Lung (tissue), 11 donors: ENCODE measurements at regions not wholly inside any gene's neighbourhood (a gene's known extent, or its start where the extent isn't known, plus 50 kb on each side); places are given as distances from the start of the nearest gene placed in this dataset.
A peak's percentile ranks its signal among the peaks of the same experiment; 100 is the strongest.
"Not testable (repeated sequence)": the region's sequence is repeated elsewhere in the genome, so short reads cannot be mapped to it uniquely, and the experiment has no call there.

Experiments
- ATAC-seq: fragments of 200-7000 bp; cut with Tn5 transposase; one replicate; pipeline ENCODE4 v1.9.1; 2020; ENCODE audit warnings: moderate number of reproducible peaks; ENCODE audit not compliant: insufficient read depth, low FRiP score
- DNase-seq, 3 donors: peaks; one replicate each; pipeline ENCODE4 v3.0.0-alpha.2; 2013 to 2017
- H3K27ac ChIP-seq, 2 donors: one replicate each; pipeline ENCODE4 v1.5.1; 2013; ENCODE audit warnings: mild to moderate bottlenecking in 2 of 2, moderate library complexity in 2 of 2, control low read depth in 1 of 2, inconsistent platforms in 1 of 2, low read depth in 1 of 2, low read length in 1 of 2
- H3K27me3 ChIP-seq, 3 donors: one replicate each; pipeline ENCODE4 v1.5.1; 2013; ENCODE audit warnings: low read length in 2 of 3; ENCODE audit not compliant: control insufficient read depth in 3 of 3, insufficient read depth in 3 of 3
- H3K36me3 ChIP-seq, 4 donors: one replicate each; pipeline ENCODE4 v1.5.1; 2013; ENCODE audit warnings: low read length in 4 of 4, mild to moderate bottlenecking in 1 of 4, moderate library complexity in 1 of 4; ENCODE audit not compliant: control insufficient read depth in 4 of 4, insufficient read depth in 4 of 4
- H3K4me1 ChIP-seq, 5 donors: one replicate each; pipeline ENCODE4 v1.5.1; 2013; ENCODE audit warnings: low read length in 5 of 5, mild to moderate bottlenecking in 2 of 5, moderate library complexity in 1 of 5; ENCODE audit not compliant: control insufficient read depth in 5 of 5, insufficient read depth in 5 of 5
- H3K4me3 ChIP-seq: one replicate; pipeline ENCODE4 v1.5.1; 2013; ENCODE audit warnings: mild to moderate bottlenecking, control low read depth, moderate library complexity
- H3K9ac ChIP-seq, 2 donors: one replicate each; pipeline ENCODE4 v1.5.1; 2013; ENCODE audit warnings: low read length in 2 of 2, control low read depth in 1 of 2; ENCODE audit not compliant: insufficient read depth in 1 of 2
- H3K9me3 ChIP-seq, 4 donors: one replicate each; pipeline ENCODE4 v1.5.1; 2013; ENCODE audit warnings: low read length in 3 of 4, mild to moderate bottlenecking in 1 of 4, moderate library complexity in 1 of 4; ENCODE audit not compliant: control insufficient read depth in 4 of 4, insufficient read depth in 3 of 4
- WGBS, 2 donors: extraction: QIAGEN DNeasy Blood & Tissue Kit; methylation state at CpG; one replicate each; pipeline ENCODE4 v1.1.7; 2013; 5-methylcytosine and 5-hydroxymethylcytosine counted together
- TF ChIP-seq, protein P1 (sequence below): IDR thresholded peaks from 2 replicates; pipeline ENCODE4 v1.5.1; 2012; ENCODE audit warnings: mild to moderate bottlenecking; ENCODE audit errors: control extremely low read depth, extremely low read depth
- donor health status: control.
- donor health status: control.
- donor health status: Bipolar disorder and iron deficiency.
- donor health status: healthy.
- donor health status: DM: yes; HTN: yes; CAD: no.

GRCh38 chr1:113207457-113207856 is 134.5 kb downstream of the LRIG2 start:
- Histone ChIP-seq H3K4me3 (no peak overlapping the region), H3K27me3 (no peaks in the 10 kb centered on the region), H3K4me1 (peaks cover 0 to 6% (median 0%) of the 10 kb centered on the region in 5 donors), H3K9ac (no peak overlapping the region), H3K36me3 (no peaks in the 10 kb centered on the region), H3K9me3 (peaks cover 0 to 1% (median 0%) of the 10 kb centered on the region in 4 donors), H3K27ac (no peak overlapping the region)
- WGBS, 2 donors, result 86 to 92% methylated on average over 1 of the region's 1 CpG
- no peak for ATAC-seq
- TF ChIP-seq, protein P1, sequence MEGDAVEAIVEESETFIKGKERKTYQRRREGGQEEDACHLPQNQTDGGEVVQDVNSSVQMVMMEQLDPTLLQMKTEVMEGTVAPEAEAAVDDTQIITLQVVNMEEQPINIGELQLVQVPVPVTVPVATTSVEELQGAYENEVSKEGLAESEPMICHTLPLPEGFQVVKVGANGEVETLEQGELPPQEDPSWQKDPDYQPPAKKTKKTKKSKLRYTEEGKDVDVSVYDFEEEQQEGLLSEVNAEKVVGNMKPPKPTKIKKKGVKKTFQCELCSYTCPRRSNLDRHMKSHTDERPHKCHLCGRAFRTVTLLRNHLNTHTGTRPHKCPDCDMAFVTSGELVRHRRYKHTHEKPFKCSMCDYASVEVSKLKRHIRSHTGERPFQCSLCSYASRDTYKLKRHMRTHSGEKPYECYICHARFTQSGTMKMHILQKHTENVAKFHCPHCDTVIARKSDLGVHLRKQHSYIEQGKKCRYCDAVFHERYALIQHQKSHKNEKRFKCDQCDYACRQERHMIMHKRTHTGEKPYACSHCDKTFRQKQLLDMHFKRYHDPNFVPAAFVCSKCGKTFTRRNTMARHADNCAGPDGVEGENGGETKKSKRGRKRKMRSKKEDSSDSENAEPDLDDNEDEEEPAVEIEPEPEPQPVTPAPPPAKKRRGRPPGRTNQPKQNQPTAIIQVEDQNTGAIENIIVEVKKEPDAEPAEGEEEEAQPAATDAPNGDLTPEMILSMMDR, result no peak
- no peak for DNase-seq

- not testable (repeated sequence) for H3K27me3 ChIP-seq, H3K9me3 ChIP-seq, ATAC-seq, DNase-seq, H3K36me3 ChIP-seq, H3K4me1 ChIP-seq, H3K9ac ChIP-seq, H3K4me3 ChIP-seq
- H3K27ac ChIP-seq, result peak overlapping the region in 1 of 2 donors; percentile 33
- WGBS, 2 donors, result 68 to 92% methylated on average over 9 of the region's 9 CpGs
Measured at GRCh38 chr1:113208425-113208824, 135.4 kb downstream of the LRIG2 start.

DNA sequence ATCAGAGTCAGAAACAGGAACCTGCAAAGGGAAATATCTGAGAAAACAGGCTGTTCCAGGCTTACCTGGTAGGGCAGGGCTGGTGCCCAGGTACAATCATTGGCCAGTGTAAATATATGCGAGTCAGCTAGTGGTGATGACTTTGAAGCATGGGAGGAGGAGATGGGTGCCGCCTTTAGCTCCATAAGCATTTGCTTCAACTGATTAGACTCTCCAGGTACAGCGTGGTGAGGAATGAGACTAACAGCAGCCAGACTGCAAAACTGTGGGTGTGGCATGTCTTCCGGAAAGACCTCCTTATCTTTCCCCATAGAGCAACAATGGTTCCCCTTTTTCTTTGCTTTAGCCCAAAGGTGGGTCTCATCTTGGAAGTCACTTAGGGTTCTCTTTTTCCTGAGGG is 137.2 kb downstream of the LRIG2 start:
- DNase-seq (no peak), ATAC-seq (peak; percentile 48)
- H3K36me3 ChIP-seq, result no peaks in the 10 kb centered on the region
- TF ChIP-seq, protein P1, result no peak
- no peak overlapping the region for H3K4me3 ChIP-seq
- peaks cover 0 to 4% (median 0%) of the 10 kb centered on the region in 4 donors for H3K9me3 ChIP-seq
- no peak overlapping the region for H3K27ac ChIP-seq
- H3K4me1 ChIP-seq, result peaks cover 0 to 6% (median 0%) of the 10 kb centered on the region in 5 donors
- WGBS, 2 donors, result 21 to 29% methylated on average over 4 of the region's 4 CpGs
- H3K9ac ChIP-seq, result no peak overlapping the region
- no peaks in the 10 kb centered on the region for H3K27me3 ChIP-seq

DNA sequence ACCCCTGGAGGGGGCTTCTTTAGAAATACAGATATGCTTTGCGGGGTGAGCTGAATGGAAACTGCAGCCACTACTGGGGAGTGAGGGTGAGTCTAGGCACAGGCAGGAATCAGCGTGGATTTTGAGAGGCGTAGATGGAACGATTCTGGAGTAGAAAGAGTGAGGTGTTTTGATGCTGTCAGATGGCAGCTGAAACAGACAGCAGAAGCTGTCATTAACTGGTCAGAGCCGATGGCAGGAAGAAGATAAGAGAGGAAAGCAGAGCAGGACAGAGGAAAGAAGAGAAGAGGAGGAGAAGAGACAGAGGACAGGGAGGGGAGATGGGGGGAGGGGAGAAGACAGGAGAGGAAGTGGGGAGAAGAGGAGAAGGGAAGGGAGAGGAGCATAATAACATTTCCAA is 138.5 kb downstream of the LRIG2 start:
- ATAC-seq, result no peak
- Histone ChIP-seq H3K9me3 (peaks cover 0 to 4% (median 0%) of the 10 kb centered on the region in 4 donors), H3K27ac (no peak overlapping the region), H3K36me3 (no peaks in the 10 kb centered on the region), H3K4me3 (no peak overlapping the region), H3K9ac (no peak overlapping the region), H3K4me1 (peaks cover 0 to 5% (median 0%) of the 10 kb centered on the region in 5 donors), H3K27me3 (no peaks in the 10 kb centered on the region)
- DNase-seq, result no peak
- 63 to 69% methylated on average over 5 of the region's 5 CpGs for WGBS, 2 donors
- TF ChIP-seq, protein P1, result no peak
